ENCODE measurements at regions not wholly inside any gene's neighbourhood (a gene's known extent, or its start where the extent isn't known, plus 50 kb on each side); places are given as distances from the start of the nearest gene placed in this dataset.

GRCh38 chr12:28933176-28933575, 215.9 kb upstream of the FAR2 start:
- Mint-ChIP-seq H3K36me3 (ENCODE audit: low read depth, unreplicated experiment) (no peaks in the 10 kb centered on the region), H3K27ac (ENCODE audit: unreplicated experiment) (no peak overlapping the region), H3K4me3 (ENCODE audit: unreplicated experiment) (no peak overlapping the region), H3K4me1 (ENCODE audit: unreplicated experiment) (peaks cover 12% of the 10 kb centered on the region), H3K9me3 (ENCODE audit: unreplicated experiment) (no peaks in the 10 kb centered on the region), H3K27me3 (ENCODE audit: unreplicated experiment) (peaks cover 2% of the 10 kb centered on the region)
- no peak for TF ChIP-seq CTCF (IDR thresholded peaks at IDR 0.05; ENCODE audit: unreplicated experiment)
- DNase-seq (ENCODE audit: low spot score): no peak

- Mint-ChIP-seq H3K36me3 (ENCODE audit: low read depth, unreplicated experiment) (no peaks in the 10 kb centered on the region), H3K27me3 (ENCODE audit: unreplicated experiment) (peaks cover 2% of the 10 kb centered on the region), H3K27ac (ENCODE audit: unreplicated experiment) (no peak overlapping the region), H3K9me3 (ENCODE audit: unreplicated experiment) (no peaks in the 10 kb centered on the region), H3K4me1 (ENCODE audit: unreplicated experiment) (peaks cover 15% of the 10 kb centered on the region), H3K4me3 (ENCODE audit: unreplicated experiment) (no peak overlapping the region)
- no peak for DNase-seq (ENCODE audit: low spot score)
- no peak for TF ChIP-seq CTCF (IDR thresholded peaks at IDR 0.05; ENCODE audit: unreplicated experiment)
These were observed 215.1 kb upstream of the FAR2 start for GRCh38 chr12:28933864-28934527.

GRCh38 chr12:28936221-28936620, 212.9 kb upstream of the FAR2 start:
- no peaks in the 10 kb centered on the region for H3K9me3 Mint-ChIP-seq (ENCODE audit: unreplicated experiment)
- H3K36me3 Mint-ChIP-seq (ENCODE audit: low read depth, unreplicated experiment): no peaks in the 10 kb centered on the region
- no peak for TF ChIP-seq CTCF (IDR thresholded peaks at IDR 0.05; ENCODE audit: unreplicated experiment)
- no peak overlapping the region for H3K4me3 Mint-ChIP-seq (ENCODE audit: unreplicated experiment)
- peaks cover 2% of the 10 kb centered on the region for H3K27me3 Mint-ChIP-seq (ENCODE audit: unreplicated experiment)
- peaks cover 15% of the 10 kb centered on the region for H3K4me1 Mint-ChIP-seq (ENCODE audit: unreplicated experiment)
- no peak overlapping the region for H3K27ac Mint-ChIP-seq (ENCODE audit: unreplicated experiment)
- no peak for DNase-seq (ENCODE audit: low spot score)

- Mint-ChIP-seq H3K27ac (ENCODE audit: unreplicated experiment) (no peak overlapping the region), H3K4me3 (ENCODE audit: unreplicated experiment) (no peak overlapping the region), H3K36me3 (ENCODE audit: low read depth, unreplicated experiment) (no peaks in the 10 kb centered on the region), H3K4me1 (ENCODE audit: unreplicated experiment) (peaks cover 15% of the 10 kb centered on the region), H3K27me3 (ENCODE audit: unreplicated experiment) (peaks cover 2% of the 10 kb centered on the region), H3K9me3 (ENCODE audit: unreplicated experiment) (no peaks in the 10 kb centered on the region)
- no peak for DNase-seq (ENCODE audit: low spot score)
- TF ChIP-seq CTCF (IDR thresholded peaks at IDR 0.05; ENCODE audit: unreplicated experiment): no peak
These were observed 212.4 kb upstream of the FAR2 start for GRCh38 chr12:28936711-28937110.

- Mint-ChIP-seq H3K4me3 (ENCODE audit: unreplicated experiment) (no peak overlapping the region), H3K4me1 (ENCODE audit: unreplicated experiment) (peaks cover 15% of the 10 kb centered on the region), H3K9me3 (ENCODE audit: unreplicated experiment) (no peaks in the 10 kb centered on the region), H3K36me3 (ENCODE audit: low read depth, unreplicated experiment) (no peaks in the 10 kb centered on the region), H3K27ac (ENCODE audit: unreplicated experiment) (no peak overlapping the region), H3K27me3 (ENCODE audit: unreplicated experiment) (peaks cover 2% of the 10 kb centered on the region)
- TF ChIP-seq CTCF (IDR thresholded peaks at IDR 0.05; ENCODE audit: unreplicated experiment): no peak
- DNase-seq (ENCODE audit: low spot score): no peak
These were observed 211.9 kb upstream of the FAR2 start for GRCh38 chr12:28937196-28937595.

Measured in endothelial cell (in vitro differentiated cells).